Stimulated activated CD4-positive, alpha-beta T cell treated with anti-CD3 and anti-CD28 coated beads, Interleukin-1b, Interleukin-23, amount 100 ng/mL, for 48 hours (primary cell): ENCODE measurements at regions not wholly inside any gene's neighbourhood (a gene's known extent, or its start where the extent isn't known, plus 50 kb on each side); places are given as distances from the start of the nearest gene placed in this dataset.
A peak's percentile ranks its signal among the peaks of the same experiment; 100 is the strongest.
"Not testable (repeated sequence)": the region's sequence is repeated elsewhere in the genome, so short reads cannot be mapped to it uniquely, and the experiment has no call there.

ENCODE experiments used
- DNase-seq: peaks from one replicate; pipeline ENCODE4 v3.0.0-alpha.2; 2020

GRCh38 chr7:48992816-48993215 is 68.5 kb downstream of the CDC14C start:
- no peak for DNase-seq

GRCh38 chr7:49001610-49002033 is 77.3 kb downstream of the CDC14C start:
- DNase-seq: peak; percentile 2

- DNase-seq: no peak
Measured at GRCh38 chr7:49010717-49011116, 86.4 kb downstream of the CDC14C start.

DNA sequence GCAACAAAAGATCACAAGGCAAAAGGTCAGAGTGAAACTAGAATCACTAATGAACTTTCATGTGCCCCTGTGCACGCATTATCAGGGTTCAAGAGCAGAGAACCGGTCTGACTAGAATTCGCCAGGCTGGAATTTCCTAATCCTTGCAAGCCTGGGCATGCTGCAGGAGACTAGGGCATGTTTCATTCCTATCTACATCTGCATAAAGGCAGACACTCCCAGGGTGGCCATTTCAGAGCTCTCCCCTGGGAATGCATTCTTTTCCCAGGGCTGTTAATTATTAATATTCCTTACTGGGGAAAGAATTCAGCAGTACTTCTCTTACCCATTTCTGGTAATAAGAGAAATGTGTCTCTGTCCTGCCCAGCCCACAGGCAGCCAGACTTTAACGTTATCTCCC is 90.5 kb downstream of the CDC14C start:
- no peak for DNase-seq

DNA sequence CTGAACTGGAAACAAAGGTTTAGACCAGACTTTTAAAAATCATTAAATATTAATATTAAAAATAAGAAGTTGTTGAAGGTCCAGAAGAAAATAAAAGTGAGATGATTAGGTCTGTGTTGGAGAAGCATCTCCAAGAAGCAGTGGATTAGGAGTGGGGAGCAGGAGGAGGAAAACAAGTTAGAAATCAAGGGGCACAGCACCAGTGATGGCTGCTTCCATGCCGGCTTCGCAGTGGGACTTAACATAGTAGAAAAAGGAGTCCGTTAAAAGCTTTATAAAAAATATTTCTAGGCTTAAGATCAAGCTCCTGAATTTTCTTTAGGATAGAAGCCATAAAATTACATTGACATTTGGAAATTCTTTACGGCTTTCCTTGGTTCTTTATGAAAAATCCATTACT is 95.8 kb downstream of the CDC14C start:
- no peak for DNase-seq

DNA sequence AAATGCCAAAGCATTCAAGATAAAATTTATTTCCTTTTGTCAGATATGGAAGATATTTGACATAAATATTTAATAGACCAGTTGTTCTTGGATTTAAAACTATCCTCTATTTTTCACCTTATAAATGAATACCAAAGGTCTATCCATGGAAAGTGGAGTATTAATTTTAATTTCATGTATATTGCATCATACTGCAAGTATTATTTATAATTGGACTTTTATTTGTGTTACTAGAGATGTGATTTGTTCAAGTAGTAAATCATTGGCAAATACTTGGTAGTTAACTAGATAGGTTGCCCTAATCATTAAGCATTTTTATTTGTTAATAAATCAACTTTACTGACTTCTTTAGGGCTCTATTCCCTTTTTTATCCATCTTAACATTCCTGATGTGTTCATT is 98.1 kb downstream of the CDC14C start:
- no peak for DNase-seq

- DNase-seq: no peak
Measured at GRCh38 chr7:49023345-49024328, 99.3 kb downstream of the CDC14C start.

DNA sequence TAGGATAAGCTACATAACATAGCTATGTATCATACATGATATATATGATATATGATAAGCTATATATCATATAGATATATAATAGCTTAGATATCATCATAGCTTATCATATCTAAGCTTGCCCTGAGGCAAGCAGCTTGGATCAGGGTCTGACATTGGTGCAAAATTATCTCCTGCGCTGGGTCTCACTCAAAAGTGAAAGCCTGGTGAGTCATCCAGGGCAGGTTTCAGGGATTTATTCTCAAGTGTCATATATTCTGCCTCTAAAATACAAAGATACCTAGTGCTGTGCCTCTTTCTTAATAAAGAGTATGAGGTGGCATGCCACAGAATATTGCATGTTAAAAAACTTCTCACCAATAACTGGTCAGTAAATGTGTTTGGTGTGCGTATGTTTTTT is 105.9 kb downstream of the CDC14C start:
- DNase-seq: no peak

- DNase-seq: not testable (repeated sequence)
Measured at GRCh38 chr7:49033140-49033539, 108.8 kb downstream of the CDC14C start.

- no peak for DNase-seq
Measured at GRCh38 chr7:49037346-49038210, 113.2 kb downstream of the CDC14C start.

DNA sequence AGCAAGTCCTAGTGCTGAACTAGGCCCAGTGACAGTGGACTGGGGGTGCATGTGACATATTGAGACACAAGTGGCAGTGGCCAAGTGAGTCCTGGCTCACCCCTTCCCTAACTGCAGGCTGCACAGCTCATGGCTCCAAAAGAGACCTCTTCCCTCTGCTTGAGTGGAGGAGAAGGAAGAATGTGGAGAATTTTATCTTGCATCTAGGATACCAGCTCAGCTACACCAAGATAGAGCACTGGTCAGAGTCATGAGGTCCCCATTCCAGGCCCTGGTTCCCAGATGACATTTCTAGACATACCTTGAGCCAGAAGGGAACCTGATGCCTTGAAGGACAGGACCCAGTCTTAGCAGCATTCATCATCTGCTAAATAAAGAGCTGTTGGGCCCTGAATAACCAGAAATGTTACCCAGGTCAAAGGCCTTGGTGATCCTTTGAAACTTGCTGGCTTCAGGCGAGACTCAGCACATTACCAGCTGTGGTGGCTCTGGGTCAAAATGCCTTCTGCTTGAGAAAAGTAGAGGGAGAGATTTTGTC is 114.5 kb downstream of the CDC14C start:
- DNase-seq: no peak

DNA sequence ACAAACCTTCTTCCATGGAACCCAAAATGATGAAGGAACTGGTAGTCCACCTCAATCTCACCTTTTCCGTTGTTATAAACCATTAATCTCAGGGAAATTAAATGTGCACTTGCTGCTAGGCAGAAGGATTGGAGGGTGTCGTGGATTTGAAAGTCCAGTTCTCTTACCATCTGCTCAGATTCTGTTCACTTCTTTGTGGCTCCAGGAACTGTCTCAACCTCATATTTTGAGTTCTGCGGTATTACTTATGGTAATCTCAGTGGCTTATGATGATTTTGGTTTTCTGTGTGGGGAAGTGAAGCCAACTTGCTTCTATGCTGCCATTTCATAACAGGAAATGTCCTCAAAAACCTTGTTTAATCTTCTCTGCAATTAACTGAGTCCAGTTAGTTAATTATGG is 136.4 kb downstream of the CDC14C start:
- no peak for DNase-seq

DNA sequence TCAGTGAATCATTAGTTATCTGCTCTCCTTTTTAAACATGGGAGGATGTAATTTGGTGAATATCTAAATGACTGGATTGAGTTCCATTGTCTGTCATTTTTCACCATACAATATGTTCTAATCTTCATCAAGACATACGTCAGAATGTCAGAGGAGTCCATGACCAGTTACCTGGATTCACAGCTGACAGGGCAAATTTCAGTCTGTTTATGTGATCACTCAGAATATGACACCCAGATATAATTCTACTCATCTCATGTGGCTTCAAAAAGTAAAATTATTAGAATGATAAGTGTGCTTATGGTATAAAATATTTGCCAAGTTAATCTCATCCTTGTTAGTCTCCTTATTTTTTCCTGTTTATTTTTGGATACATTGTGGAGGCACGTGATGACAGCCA is 150.2 kb downstream of the CDC14C start:
- no peak for DNase-seq

- DNase-seq: no peak
Measured at GRCh38 chr7:49080896-49081475, 156.6 kb downstream of the CDC14C start.

- no peak for DNase-seq
Measured at GRCh38 chr7:49088017-49088416, 163.7 kb downstream of the CDC14C start.

GRCh38 chr7:49089717-49090116 is 165.4 kb downstream of the CDC14C start:
- DNase-seq: no peak

DNA sequence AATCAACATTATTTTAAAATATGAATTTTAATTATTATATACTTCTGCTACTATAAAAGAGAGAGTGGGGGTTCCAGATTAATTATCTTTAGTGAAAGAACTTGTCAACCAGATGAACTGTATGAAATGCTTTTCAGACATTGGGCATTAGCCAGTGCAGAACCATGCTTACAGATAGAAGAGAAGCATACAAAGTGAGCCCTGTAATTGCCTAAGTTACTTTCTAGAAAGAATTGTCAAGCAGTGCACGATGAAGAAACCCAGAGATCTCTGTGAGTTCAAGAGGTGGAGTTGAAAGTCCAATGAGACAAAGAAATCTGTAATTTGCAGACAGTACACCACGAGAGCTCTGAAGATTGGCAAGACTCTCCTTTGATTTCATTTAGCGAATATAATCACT is 166.7 kb downstream of the CDC14C start:
- DNase-seq: no peak

DNA sequence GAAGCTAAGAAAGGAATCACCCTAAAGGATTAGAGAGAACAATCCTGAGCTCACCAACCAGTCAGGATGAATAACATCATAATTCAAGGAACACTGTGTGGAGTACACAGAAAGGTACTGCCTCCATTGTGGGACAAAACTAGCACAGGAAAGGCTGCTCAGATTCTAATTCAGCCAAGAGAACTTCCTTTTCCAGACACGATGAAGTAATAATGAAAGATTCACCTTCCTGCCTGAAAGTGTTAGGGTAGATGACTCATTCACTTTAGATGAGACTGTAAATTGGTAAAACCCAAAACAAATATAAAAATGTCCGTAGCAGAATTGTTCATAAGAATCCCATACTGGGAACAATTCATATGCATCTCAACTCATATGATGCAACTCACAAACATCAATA is 167.2 kb downstream of the CDC14C start:
- no peak for DNase-seq

GRCh38 chr7:49093218-49093617 is 168.9 kb downstream of the CDC14C start:
- DNase-seq: no peak

DNA sequence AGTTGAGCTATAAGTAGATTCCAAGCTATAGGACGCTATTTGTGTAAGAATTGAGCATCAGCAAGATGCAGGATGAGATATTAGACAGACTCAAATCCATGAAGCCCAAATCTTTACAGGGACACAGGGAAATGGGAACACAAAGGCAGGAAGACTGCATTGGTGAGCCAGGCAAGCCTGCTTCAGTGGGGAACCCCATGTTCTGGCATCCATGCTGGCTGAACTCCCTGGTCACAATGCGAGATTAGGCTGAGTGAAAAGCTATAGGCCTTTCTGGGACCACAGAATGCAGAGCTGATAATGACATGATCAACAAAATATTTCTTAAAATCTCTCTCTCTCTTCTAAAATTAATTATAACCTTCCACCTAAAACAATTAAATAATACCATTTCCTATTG is 170.5 kb downstream of the CDC14C start:
- DNase-seq: no peak

GRCh38 chr7:49099587-49100326 is 175.4 kb downstream of the CDC14C start:
- DNase-seq: no peak
